Astrocyte (in vitro differentiated cells and primary cell): ENCODE measurements at regions not wholly inside any gene's neighbourhood (a gene's known extent, or its start where the extent isn't known, plus 50 kb on each side); places are given as distances from the start of the nearest gene placed in this dataset.

ENCODE experiments used
- DNase-seq: peaks from one replicate; pipeline ENCODE4 v3.0.0-alpha.2; 2010; ENCODE audit warnings: low read depth
- FAIRE-seq: peaks from 2 replicates; lab custom pipeline; 2011; peaks lifted over from hg19 to GRCh38; lab: Jason Lieb, UNC
- H2AFZ ChIP-seq: 2 replicates; pipeline ENCODE4 v1.6.0; 2012; ENCODE audit warnings: low read depth, low read length, inconsistent platforms
- H3K27ac ChIP-seq: 2 replicates; pipeline ENCODE4 v1.5.1; 2011; ENCODE audit warnings: low read depth, low read length, inconsistent platforms
- H3K27me3 ChIP-seq: 2 replicates; pipeline ENCODE4 v1.6.0; 2011; ENCODE audit warnings: low read length, inconsistent platforms; ENCODE audit not compliant: insufficient read depth
- H3K36me3 ChIP-seq: 2 replicates; pipeline ENCODE4 v1.5.1; 2011; ENCODE audit warnings: low read length, inconsistent platforms; ENCODE audit not compliant: insufficient read depth
- H3K4me1 ChIP-seq: 2 replicates; pipeline ENCODE4 v1.5.1; 2011; ENCODE audit warnings: low read length, inconsistent platforms; ENCODE audit not compliant: insufficient read depth
- H3K4me2 ChIP-seq: 2 replicates; pipeline ENCODE4 v1.6.0; 2012; ENCODE audit warnings: low read length, inconsistent platforms
- H3K4me3 ChIP-seq: 2 replicates; pipeline ENCODE4 v1.5.1; 2011; ENCODE audit warnings: low read depth, mild to moderate bottlenecking, low read length, inconsistent platforms; ENCODE audit not compliant: insufficient read depth
- H3K79me2 ChIP-seq: 2 replicates; pipeline ENCODE4 v1.6.0; 2012; ENCODE audit warnings: mild to moderate bottlenecking, low read length, inconsistent platforms; ENCODE audit not compliant: insufficient read depth
- H3K9ac ChIP-seq: 2 replicates; pipeline ENCODE4 v1.6.0; 2012; ENCODE audit warnings: mild to moderate bottlenecking, low read length, inconsistent platforms
- H3K9me3 ChIP-seq: 2 replicates; pipeline ENCODE4 v1.5.1; 2012; ENCODE audit warnings: low read depth, mild to moderate bottlenecking, low read length, inconsistent platforms; ENCODE audit not compliant: insufficient read depth
- H4K20me1 ChIP-seq: 2 replicates; pipeline ENCODE4 v1.6.0; 2012; ENCODE audit warnings: low read length, inconsistent platforms; ENCODE audit not compliant: insufficient read depth
- H3K27ac Mint-ChIP-seq: one replicate; pipeline ENCODE4 v1.8.0; 2021; ENCODE audit warnings: mild to moderate bottlenecking, mixed read lengths; ENCODE audit not compliant: unreplicated experiment
- H3K27me3 Mint-ChIP-seq: one replicate; pipeline ENCODE4 v1.8.0; 2021; ENCODE audit warnings: low read depth, mixed read lengths; ENCODE audit not compliant: unreplicated experiment
- H3K36me3 Mint-ChIP-seq: one replicate; pipeline ENCODE4 v1.8.0; 2021; ENCODE audit warnings: low read depth, mixed read lengths; ENCODE audit not compliant: unreplicated experiment
- H3K4me1 Mint-ChIP-seq: one replicate; pipeline ENCODE4 v1.8.0; 2021; ENCODE audit warnings: low read depth, mixed read lengths; ENCODE audit not compliant: unreplicated experiment
- H3K4me3 Mint-ChIP-seq: one replicate; pipeline ENCODE4 v1.8.0; 2021; ENCODE audit warnings: mild to moderate bottlenecking, moderate library complexity, mixed read lengths; ENCODE audit not compliant: unreplicated experiment
- H3K9me3 Mint-ChIP-seq: one replicate; pipeline ENCODE4 v1.8.0; 2021; ENCODE audit warnings: mild to moderate bottlenecking, mixed read lengths; ENCODE audit not compliant: unreplicated experiment
- EZH2 ChIP-seq: IDR thresholded peaks from 2 replicates; pipeline ENCODE4 v1.6.1; 2012; ENCODE audit warnings: mild to moderate bottlenecking, low read length, inconsistent platforms; ENCODE audit not compliant: insufficient read depth
- TF ChIP-seq, protein P1 (sequence below): IDR thresholded peaks from 2 replicates; pipeline ENCODE4 v1.5.1; 2011; ENCODE audit warnings: low read depth, mild to moderate bottlenecking, inconsistent platforms, low read length, moderate library complexity; ENCODE audit not compliant: insufficient read depth

- no peak for TF ChIP-seq EZH2
- TF ChIP-seq, protein P1, sequence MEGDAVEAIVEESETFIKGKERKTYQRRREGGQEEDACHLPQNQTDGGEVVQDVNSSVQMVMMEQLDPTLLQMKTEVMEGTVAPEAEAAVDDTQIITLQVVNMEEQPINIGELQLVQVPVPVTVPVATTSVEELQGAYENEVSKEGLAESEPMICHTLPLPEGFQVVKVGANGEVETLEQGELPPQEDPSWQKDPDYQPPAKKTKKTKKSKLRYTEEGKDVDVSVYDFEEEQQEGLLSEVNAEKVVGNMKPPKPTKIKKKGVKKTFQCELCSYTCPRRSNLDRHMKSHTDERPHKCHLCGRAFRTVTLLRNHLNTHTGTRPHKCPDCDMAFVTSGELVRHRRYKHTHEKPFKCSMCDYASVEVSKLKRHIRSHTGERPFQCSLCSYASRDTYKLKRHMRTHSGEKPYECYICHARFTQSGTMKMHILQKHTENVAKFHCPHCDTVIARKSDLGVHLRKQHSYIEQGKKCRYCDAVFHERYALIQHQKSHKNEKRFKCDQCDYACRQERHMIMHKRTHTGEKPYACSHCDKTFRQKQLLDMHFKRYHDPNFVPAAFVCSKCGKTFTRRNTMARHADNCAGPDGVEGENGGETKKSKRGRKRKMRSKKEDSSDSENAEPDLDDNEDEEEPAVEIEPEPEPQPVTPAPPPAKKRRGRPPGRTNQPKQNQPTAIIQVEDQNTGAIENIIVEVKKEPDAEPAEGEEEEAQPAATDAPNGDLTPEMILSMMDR = no peak
- Histone ChIP-seq H3K36me3 (no peaks in the 10 kb centered on the region), H3K27ac (peak overlapping the region; percentile 54), H3K4me2 (no peak overlapping the region), H3K4me3 (no peak overlapping the region), H2AFZ (no peak overlapping the region), H4K20me1 (peaks cover 58% of the 10 kb centered on the region), H3K9ac (no peak overlapping the region), H3K4me1 (peaks cover 13% of the 10 kb centered on the region), H3K27me3 (no peaks in the 10 kb centered on the region), H3K9me3 (no peaks in the 10 kb centered on the region), H3K79me2 (peaks cover 73% of the 10 kb centered on the region)
- peaks cover 6% of the 10 kb centered on the region for H3K36me3 Mint-ChIP-seq
- H3K4me1 Mint-ChIP-seq = peaks cover 29% of the 10 kb centered on the region
- H3K4me3 Mint-ChIP-seq = no peak overlapping the region
- H3K27ac Mint-ChIP-seq = peak overlapping the region; percentile 26
- H3K27me3 Mint-ChIP-seq = no peaks in the 10 kb centered on the region
- DNase-seq (no peak), FAIRE-seq (no peak)
- H3K9me3 Mint-ChIP-seq = no peaks in the 10 kb centered on the region
These were observed 78.7 kb upstream of the SVIL start for GRCh38 chr10:29713450-29713849.

DNA sequence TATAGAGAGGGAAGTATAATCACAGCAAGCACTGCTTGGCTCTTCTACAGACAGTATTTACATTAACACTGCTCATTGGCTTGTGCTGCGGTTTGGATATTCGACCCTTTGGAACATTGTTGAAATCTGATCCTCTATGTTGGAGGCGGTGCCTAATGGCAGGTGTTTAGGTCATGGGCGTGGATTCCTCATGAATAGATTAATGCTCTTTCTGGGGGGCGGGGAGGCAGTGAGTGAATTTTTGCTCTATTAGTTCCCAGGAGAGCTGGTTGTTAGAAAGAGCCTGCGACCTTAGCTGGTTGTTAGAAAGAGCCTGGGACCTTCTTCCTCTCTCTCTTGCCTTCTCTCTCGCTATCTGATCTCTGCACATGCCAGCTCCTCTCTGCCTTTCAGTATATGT is 77.3 kb upstream of the SVIL start:
- H3K36me3 Mint-ChIP-seq = peaks cover 6% of the 10 kb centered on the region
- H3K4me2 ChIP-seq = no peak overlapping the region
- H3K27ac Mint-ChIP-seq = no peak overlapping the region
- TF ChIP-seq, protein P1 = no peak
- TF ChIP-seq EZH2 = no peak
- peaks cover 24% of the 10 kb centered on the region for H3K4me1 Mint-ChIP-seq
- H3K27me3 Mint-ChIP-seq = no peaks in the 10 kb centered on the region
- peaks cover 57% of the 10 kb centered on the region for H4K20me1 ChIP-seq
- H3K4me1 ChIP-seq = peaks cover 10% of the 10 kb centered on the region
- H3K4me3 ChIP-seq = no peak overlapping the region
- H3K27me3 ChIP-seq = no peaks in the 10 kb centered on the region
- H3K4me3 Mint-ChIP-seq = no peak overlapping the region
- no peak for FAIRE-seq
- H3K36me3 ChIP-seq = no peaks in the 10 kb centered on the region
- H3K27ac ChIP-seq = no peak overlapping the region
- peaks cover 63% of the 10 kb centered on the region for H3K79me2 ChIP-seq
- DNase-seq = no peak
- H3K9me3 Mint-ChIP-seq = no peaks in the 10 kb centered on the region
- H2AFZ ChIP-seq = no peak overlapping the region
- no peaks in the 10 kb centered on the region for H3K9me3 ChIP-seq
- no peak overlapping the region for H3K9ac ChIP-seq

- Histone ChIP-seq H3K79me2 (peaks cover 50% of the 10 kb centered on the region), H2AFZ (no peak overlapping the region), H3K36me3 (no peaks in the 10 kb centered on the region), H3K4me1 (peaks cover 4% of the 10 kb centered on the region), H3K27me3 (no peaks in the 10 kb centered on the region), H3K9me3 (no peaks in the 10 kb centered on the region), H3K9ac (no peak overlapping the region), H3K4me3 (no peak overlapping the region), H3K27ac (no peak overlapping the region), H3K4me2 (no peak overlapping the region), H4K20me1 (peaks cover 52% of the 10 kb centered on the region)
- Mint-ChIP-seq H3K27me3 (no peaks in the 10 kb centered on the region), H3K27ac (no peak overlapping the region), H3K4me1 (peaks cover 19% of the 10 kb centered on the region), H3K36me3 (peaks cover 12% of the 10 kb centered on the region), H3K9me3 (no peaks in the 10 kb centered on the region), H3K4me3 (no peak overlapping the region)
- FAIRE-seq = no peak
- DNase-seq = no peak
- TF ChIP-seq, protein P1 = no peak
- TF ChIP-seq EZH2 = no peak
These were observed 75.4 kb upstream of the SVIL start for GRCh38 chr10:29710128-29710527.
